Common myeloid progenitor, CD34-positive (primary cell): ENCODE measurements at regions not wholly inside any gene's neighbourhood (a gene's known extent, or its start where the extent isn't known, plus 50 kb on each side); places are given as distances from the start of the nearest gene placed in this dataset.
"Not testable (repeated sequence)": the region's sequence is repeated elsewhere in the genome, so short reads cannot be mapped to it uniquely, and the experiment has no call there.

Source experiments
- CTCF ChIA-PET: fragments of 350-600 bp; sonication (Branson Sonifier 250); formaldehyde crosslinking; loops from one replicate; lab custom pipeline; 2021; ENCODE audit warnings: antibody characterized with exemption; lab: Charles Lee
- POLR2A ChIA-PET: fragments of 350-600 bp; sonication (Branson Sonifier 250); formaldehyde crosslinking; loops from one replicate; lab custom pipeline; 2021; ENCODE audit warnings: antibody characterized with exemption; lab: Charles Lee
- DNase-seq, 3 donors: peaks; one replicate each; pipeline versions ENCODE4 v3.0.0 to v3.0.0-alpha.2; 2013
- H3K27ac ChIP-seq, 2 experiments: 1 replicate in 1 of 2; 2 replicates in 1 of 2; pipeline ENCODE4 v1.7.0; 2013; ENCODE audit warnings: inconsistent platforms in 2 of 2, low read length in 2 of 2, mild to moderate bottlenecking in 2 of 2, low read depth in 1 of 2, moderate library complexity in 1 of 2; ENCODE audit not compliant: severe bottlenecking in 2 of 2, insufficient read depth in 1 of 2, poor library complexity in 1 of 2
- H3K27me3 ChIP-seq, 5 experiments: replicated peaks in 2 of 5; 1 replicate in 3 of 5; 2 replicates in 2 of 5; pipeline versions ENCODE4 v1.6.1 to v1.7.0; 2013; ENCODE audit warnings: low read length in 4 of 5, mild to moderate bottlenecking in 2 of 5, moderate library complexity in 2 of 5, inconsistent platforms in 1 of 5; ENCODE audit not compliant: insufficient read depth in 5 of 5, control insufficient read depth in 4 of 5
- H3K36me3 ChIP-seq, 4 experiments: 1 replicate in 2 of 4; 2 replicates in 2 of 4; pipeline versions ENCODE4 v1.6.1 to v1.7.0; 2013; ENCODE audit warnings: low read length in 3 of 4, control low read depth in 1 of 4, mild to moderate bottlenecking in 1 of 4; ENCODE audit not compliant: control insufficient read depth in 4 of 4, insufficient read depth in 4 of 4
- H3K4me1 ChIP-seq, 4 experiments: 1 replicate in 3 of 4; 2 replicates in 1 of 4; pipeline versions ENCODE4 v1.6.1 to v1.7.1; 2013; ENCODE audit warnings: low read length in 3 of 4, mild to moderate bottlenecking in 3 of 4, control low read depth in 1 of 4, inconsistent platforms in 1 of 4, moderate library complexity in 1 of 4; ENCODE audit not compliant: control insufficient read depth in 4 of 4, insufficient read depth in 4 of 4; ENCODE audit errors: control extremely low read depth in 1 of 4
- H3K4me3 ChIP-seq, 7 experiments: 1 replicate in 4 of 7; 2 replicates in 3 of 7; pipeline versions ENCODE4 v1.5.1 to v1.7.0; 2013; ENCODE audit warnings: mild to moderate bottlenecking in 7 of 7, low read length in 6 of 7, moderate library complexity in 6 of 7, inconsistent platforms in 2 of 7, low read depth in 2 of 7, control low read depth in 1 of 7; ENCODE audit not compliant: insufficient read depth in 4 of 7, control insufficient read depth in 1 of 7; ENCODE audit errors: extremely low read depth in 1 of 7
- H3K9me3 ChIP-seq, 5 experiments: 1 replicate in 4 of 5; 2 replicates in 1 of 5; pipeline versions ENCODE4 v1.6.1 to v1.7.1; 2013; ENCODE audit warnings: low read length in 4 of 5, mild to moderate bottlenecking in 2 of 5, inconsistent platforms in 1 of 5, low read depth in 1 of 5, moderate library complexity in 1 of 5; ENCODE audit not compliant: control insufficient read depth in 4 of 5, insufficient read depth in 2 of 5; ENCODE audit errors: control extremely low read depth in 1 of 5
- WGBS: methylation state at CpG from one replicate; pipeline ENCODE4 v1.1.5; 2013; ENCODE audit not compliant: insufficient coverage; 5-methylcytosine and 5-hydroxymethylcytosine counted together

GRCh38 chr3:124650798-124651197 lies 79.5 kb upstream of the UMPS start:
- CTCF ChIA-PET: interaction anchor here (0.9 to 7.7 kb wide), 6 partner anchors 10 to 84 kb away, joined by 3 to 30 read pairs (median 14); no protein-coding TSS in a partner anchor
- H3K9me3 ChIP-seq: no peaks in the 10 kb centered on the region
- no peak overlapping the region for H3K27ac ChIP-seq
- peak; percentile 30 to 69 (median 56) for DNase-seq
- POLR2A ChIA-PET: interaction anchor here (0.7 kb wide), 1 partner anchor 15 kb away, joined by 3 read pairs; no protein-coding TSS in a partner anchor
- H3K36me3 ChIP-seq: no peaks in the 10 kb centered on the region
- H3K4me3 ChIP-seq: peak overlapping the region in 2 of 7 experiments; percentile 0 to 6
- WGBS: no CpG with 5 or more reads among the region's 4 CpGs
- peaks cover 24 to 65% (median 50%) of the 10 kb centered on the region in 4 experiments for H3K4me1 ChIP-seq
- no peaks in the 10 kb centered on the region for H3K27me3 ChIP-seq

GRCh38 chr3:124651416-124651815 lies 78.8 kb upstream of the UMPS start:
- H3K27ac ChIP-seq, H3K4me3 ChIP-seq, POLR2A ChIA-PET, H3K36me3 ChIP-seq, H3K9me3 ChIP-seq, H3K27me3 ChIP-seq: not testable (repeated sequence)
- H3K4me1 ChIP-seq: peaks cover 24 to 68% (median 52%) of the 10 kb centered on the region in 4 experiments
- DNase-seq: peak in 2 of 3 donors; percentile 56 to 63
- CTCF ChIA-PET: interaction anchor here (1.1 to 7.7 kb wide), 5 partner anchors 11 to 85 kb away, joined by 4 to 30 read pairs (median 16); no protein-coding TSS in a partner anchor
- no CpG with 5 or more reads among the region's 1 CpG for WGBS

- Histone ChIP-seq H3K4me1 (peaks cover 24 to 73% (median 52%) of the 10 kb centered on the region in 4 experiments), H3K27me3 (no peaks in the 10 kb centered on the region), H3K27ac (no peak overlapping the region), H3K4me3 (no peak overlapping the region), H3K36me3 (no peaks in the 10 kb centered on the region), H3K9me3 (no peaks in the 10 kb centered on the region)
- POLR2A ChIA-PET: no interaction called here
- peak in 2 of 3 donors; percentile 48 to 66 for DNase-seq
- CTCF ChIA-PET: interaction anchor here (1.1 to 7.7 kb wide), 8 partner anchors 11 to 91 kb away, joined by 3 to 30 read pairs (median 8); no protein-coding TSS in a partner anchor
These were observed 78.2 kb upstream of the UMPS start for GRCh38 chr3:124652009-124652408.

- Histone ChIP-seq H3K27me3 (no peaks in the 10 kb centered on the region), H3K27ac (no peak overlapping the region), H3K4me3 (no peak overlapping the region), H3K4me1 (peaks cover 24 to 84% (median 55%) of the 10 kb centered on the region in 4 experiments), H3K36me3 (no peaks in the 10 kb centered on the region), H3K9me3 (no peaks in the 10 kb centered on the region)
- ChIA-PET POLR2A (no interaction called here), CTCF (interaction anchor here (0.9 to 7.7 kb wide), 7 partner anchors 10 to 92 kb away, joined by 3 to 30 read pairs (median 4); no protein-coding TSS in a partner anchor)
- 91% methylated on average over 3 of the region's 3 CpGs for WGBS
- DNase-seq: no peak
These were observed 77.0 kb upstream of the UMPS start for GRCh38 chr3:124653071-124653796.

GRCh38 chr3:124653797-124654469 lies 76.3 kb upstream of the UMPS start:
- peak; percentile 69 to 91 (median 82) for DNase-seq
- no peaks in the 10 kb centered on the region for H3K9me3 ChIP-seq
- H3K4me1 ChIP-seq: peaks cover 24 to 85% (median 59%) of the 10 kb centered on the region in 4 experiments
- H3K27ac ChIP-seq: no peak overlapping the region
- H3K36me3 ChIP-seq: no peaks in the 10 kb centered on the region
- H3K27me3 ChIP-seq: no peaks in the 10 kb centered on the region
- POLR2A ChIA-PET: no interaction called here
- no peak overlapping the region for H3K4me3 ChIP-seq
- CTCF ChIA-PET: interaction anchor here (2.8 to 7.7 kb wide), 3 partner anchors 17 to 88 kb away, joined by 12 to 30 read pairs (median 16); no protein-coding TSS in a partner anchor
- WGBS: 0% methylated on average over 3 of the region's 4 CpGs

- H3K4me3 ChIP-seq: no peak overlapping the region
- DNase-seq: no peak
- no peaks in the 10 kb centered on the region for H3K9me3 ChIP-seq
- H3K27ac ChIP-seq: no peak overlapping the region
- CTCF ChIA-PET: interaction anchor here (2.8 to 7.7 kb wide), 3 partner anchors 18 to 88 kb away, joined by 12 to 30 read pairs (median 16); no protein-coding TSS in a partner anchor
- no peaks in the 10 kb centered on the region for H3K36me3 ChIP-seq
- H3K27me3 ChIP-seq: no peaks in the 10 kb centered on the region
- peaks cover 24 to 90% (median 64%) of the 10 kb centered on the region in 4 experiments for H3K4me1 ChIP-seq
- POLR2A ChIA-PET: no interaction called here
These were observed 75.8 kb upstream of the UMPS start for GRCh38 chr3:124654470-124654845.
